HT-29 (cell line): ENCODE measurements at regions not wholly inside any gene's neighbourhood (a gene's known extent, or its start where the extent isn't known, plus 50 kb on each side); places are given as distances from the start of the nearest gene placed in this dataset.
"Not testable (repeated sequence)": the region's sequence is repeated elsewhere in the genome, so short reads cannot be mapped to it uniquely, and the experiment has no call there.

Experiments used
- DNase-seq: peaks from one replicate; pipeline ENCODE4 v3.0.0-alpha.2; 2015; ENCODE audit warnings: low spot score

DNA sequence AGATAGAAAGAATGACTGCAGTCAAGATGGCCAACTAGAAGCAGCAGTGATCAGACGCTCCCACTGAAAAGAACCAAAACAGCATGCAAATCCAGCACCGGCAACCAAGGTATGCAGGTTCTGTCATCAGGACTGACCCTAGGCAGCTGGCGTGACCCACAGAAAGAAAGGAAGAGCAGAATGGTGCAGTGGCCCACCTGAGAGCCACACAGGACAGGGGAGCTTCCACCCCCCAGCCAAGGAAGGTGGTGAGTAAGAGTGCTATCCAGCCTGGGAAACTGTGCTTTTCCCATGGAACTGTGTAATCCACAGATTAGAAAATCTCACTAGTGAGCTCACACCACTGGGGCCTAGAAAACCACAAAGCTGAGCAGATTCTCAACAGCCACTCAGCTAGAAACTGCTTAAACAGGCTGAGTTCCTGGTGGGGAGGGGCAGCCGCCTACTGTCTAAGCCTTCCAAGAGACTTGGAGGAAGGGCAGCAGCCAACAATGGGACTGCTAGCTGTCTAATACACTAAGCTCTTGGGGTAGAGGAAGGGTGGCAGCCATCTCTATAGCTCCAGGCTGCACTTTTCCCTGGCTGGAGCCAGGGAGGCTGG is 127.9 kb downstream of the EVA1A start:
- DNase-seq, result no peak

DNA sequence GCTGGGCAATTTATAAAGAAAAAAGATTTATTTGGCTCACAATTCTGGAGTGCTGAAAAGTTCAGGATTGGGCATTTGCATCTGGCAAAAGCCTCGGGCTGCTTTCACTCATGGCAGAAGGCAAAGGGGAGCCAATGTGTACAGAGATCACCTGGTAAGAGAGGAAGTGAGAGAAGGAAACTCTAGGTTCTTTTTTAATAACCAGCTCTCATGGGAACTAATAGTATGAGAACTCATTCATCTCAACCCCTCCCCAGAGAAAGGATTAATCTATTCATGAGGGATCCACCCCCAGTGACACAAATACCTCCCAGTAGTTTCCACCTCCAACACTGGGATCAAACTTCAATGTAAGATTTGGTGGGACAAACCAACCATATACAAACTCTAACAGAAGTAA is 129.0 kb downstream of the EVA1A start:
- no peak for DNase-seq

- no peak for DNase-seq
Measured at GRCh38 chr2:75431276-75431675, 129.5 kb downstream of the EVA1A start.

GRCh38 chr2:75430449-75430848 is 130.3 kb downstream of the EVA1A start:
- DNase-seq, result not testable (repeated sequence)

GRCh38 chr2:75428646-75429443 is 131.9 kb downstream of the EVA1A start:
- DNase-seq, result no peak

DNA sequence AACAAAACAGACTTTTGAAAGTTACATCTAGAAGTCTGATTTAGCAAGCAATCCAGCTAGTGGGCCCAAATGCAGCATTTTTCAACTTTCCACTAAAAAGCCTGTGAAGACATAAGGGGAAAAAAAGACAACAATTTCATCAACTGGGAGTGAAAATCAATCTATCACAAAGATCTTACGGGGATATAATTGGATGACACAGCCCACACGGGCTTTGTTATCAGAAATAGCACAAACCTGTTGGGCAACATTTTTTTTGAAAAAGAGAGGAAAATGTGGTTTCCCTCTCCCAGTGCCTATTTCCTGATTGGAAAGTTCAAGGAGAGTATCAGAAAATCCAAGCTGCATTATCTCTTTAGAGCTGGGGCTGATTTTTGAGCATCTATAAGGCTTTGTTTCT is 132.7 kb downstream of the EVA1A start:
- no peak for DNase-seq

DNA sequence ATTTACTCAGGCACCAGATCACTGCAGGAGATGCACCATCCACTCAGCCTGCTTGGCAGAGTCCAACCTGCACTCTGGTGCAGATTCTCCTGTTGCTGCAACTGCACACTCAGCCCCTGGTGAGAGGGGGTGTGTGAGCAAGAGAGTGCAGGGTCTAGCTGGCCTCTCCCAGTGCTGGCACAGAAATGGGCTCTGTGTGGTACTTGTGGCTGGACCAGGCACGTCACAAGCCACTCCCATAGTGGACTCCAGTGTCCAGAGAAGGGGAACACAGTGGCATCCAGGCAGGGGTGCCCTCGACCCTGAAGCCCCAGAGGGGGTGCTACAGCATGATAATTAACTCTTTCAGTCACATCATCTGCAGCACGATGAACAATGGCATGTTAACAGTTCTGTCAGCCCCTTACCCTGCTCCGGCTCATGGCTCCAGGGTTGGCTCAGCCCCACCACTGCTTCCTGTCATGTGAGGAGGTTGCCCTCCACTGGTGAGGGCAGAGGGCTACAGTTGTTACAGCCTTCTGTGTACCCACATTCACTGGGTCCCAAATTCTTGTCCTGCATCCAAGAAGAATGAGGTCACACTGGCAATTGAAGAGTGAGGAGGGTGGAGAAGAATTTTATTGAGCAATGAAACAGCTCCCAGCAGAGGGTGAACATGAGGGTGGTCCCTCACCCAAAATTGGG is 135.7 kb downstream of the EVA1A start:
- DNase-seq, result no peak

DNA sequence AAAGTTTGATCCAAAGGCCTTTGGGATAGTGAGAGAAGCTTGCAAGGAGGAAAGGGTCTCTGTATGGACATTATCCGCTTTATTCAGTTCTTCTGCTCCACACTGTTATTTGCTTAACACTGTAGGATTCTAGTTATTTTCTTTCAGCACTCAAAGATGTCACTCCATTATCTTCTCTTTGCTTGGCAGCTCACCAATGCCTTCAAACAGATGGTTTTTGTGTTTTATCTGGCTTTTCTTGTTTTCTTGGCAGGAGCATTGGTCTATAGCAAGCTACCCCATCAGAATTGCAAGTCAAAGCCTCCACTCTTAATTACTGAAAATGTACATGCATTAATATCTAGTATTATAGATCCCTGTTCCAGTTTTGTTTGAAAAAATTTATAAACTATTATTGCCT is 138.8 kb downstream of the EVA1A start:
- DNase-seq, result no peak

- no peak for DNase-seq
Measured at GRCh38 chr2:75416420-75417342, 144.1 kb downstream of the EVA1A start.

GRCh38 chr2:75415731-75416130 is 145.0 kb downstream of the EVA1A start:
- DNase-seq, result no peak

DNA sequence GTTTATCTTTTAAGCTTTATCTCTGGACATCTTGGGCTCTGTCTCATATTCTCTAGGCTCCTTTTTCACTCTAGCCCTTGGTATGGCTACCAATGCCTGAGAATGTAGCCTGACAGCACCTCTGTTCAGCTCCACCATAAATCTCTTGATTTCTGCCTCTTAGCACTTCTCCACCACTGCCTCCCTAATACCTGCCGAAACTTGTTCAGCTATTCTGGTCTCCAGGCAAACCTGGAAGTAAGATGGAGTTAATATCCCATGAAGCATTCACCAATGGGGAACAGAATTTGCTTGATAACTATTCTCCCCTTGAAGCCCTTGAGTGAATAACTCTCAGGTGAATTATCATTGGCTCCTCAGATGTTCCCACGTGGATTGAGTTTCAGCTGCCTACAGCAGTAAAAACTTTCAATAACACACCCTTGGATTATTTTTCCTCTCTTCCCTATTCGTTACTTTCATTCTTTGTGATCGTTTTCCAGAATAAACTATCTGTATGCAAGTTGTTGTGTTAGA is 145.6 kb downstream of the EVA1A start:
- DNase-seq, result no peak

GRCh38 chr2:75411574-75411973 is 149.2 kb downstream of the EVA1A start:
- DNase-seq, result no peak

GRCh38 chr2:75410702-75411101 is 150.0 kb downstream of the EVA1A start:
- no peak for DNase-seq

DNA sequence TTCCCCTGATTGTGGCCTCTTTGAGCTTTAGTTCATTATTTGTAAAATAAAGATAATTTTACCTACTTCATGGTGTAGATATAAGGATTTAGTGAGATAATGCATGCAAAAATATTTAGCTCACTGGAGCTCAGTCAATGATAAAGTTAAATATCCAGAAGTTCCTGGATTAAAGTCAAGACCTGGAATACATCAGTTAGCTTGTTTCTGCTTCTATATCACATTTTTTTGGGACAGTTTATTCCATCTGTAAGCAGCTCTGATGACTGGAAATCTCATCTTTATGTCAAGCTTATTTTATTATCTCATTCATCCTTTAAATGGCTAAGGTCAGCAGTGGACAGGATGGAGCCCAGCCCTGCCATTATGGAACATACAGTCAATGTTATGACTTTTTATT is 152.0 kb downstream of the EVA1A start:
- no peak for DNase-seq

DNA sequence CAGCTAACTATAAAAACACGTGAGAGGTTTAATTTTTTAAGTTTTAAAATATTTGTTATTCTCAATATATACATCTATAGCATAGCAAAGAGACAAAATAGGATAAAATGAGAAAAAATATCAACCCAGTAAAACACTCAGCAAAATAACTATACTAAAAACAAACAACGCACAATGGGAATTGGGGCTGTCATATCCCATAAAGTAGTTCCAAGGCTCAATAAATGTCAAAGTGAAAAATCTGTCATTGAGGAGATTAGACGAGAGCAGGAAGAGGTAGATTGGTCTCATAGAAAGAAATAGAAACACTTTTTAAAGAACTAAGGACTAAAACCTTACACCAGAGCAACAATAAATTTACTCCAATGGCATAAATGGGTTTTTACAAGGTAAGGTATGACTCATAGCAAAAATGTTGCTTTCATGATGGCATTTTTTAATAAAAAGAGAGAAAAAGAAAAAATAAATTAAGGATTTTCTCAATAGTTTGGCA is 153.7 kb downstream of the EVA1A start:
- DNase-seq, result no peak

DNA sequence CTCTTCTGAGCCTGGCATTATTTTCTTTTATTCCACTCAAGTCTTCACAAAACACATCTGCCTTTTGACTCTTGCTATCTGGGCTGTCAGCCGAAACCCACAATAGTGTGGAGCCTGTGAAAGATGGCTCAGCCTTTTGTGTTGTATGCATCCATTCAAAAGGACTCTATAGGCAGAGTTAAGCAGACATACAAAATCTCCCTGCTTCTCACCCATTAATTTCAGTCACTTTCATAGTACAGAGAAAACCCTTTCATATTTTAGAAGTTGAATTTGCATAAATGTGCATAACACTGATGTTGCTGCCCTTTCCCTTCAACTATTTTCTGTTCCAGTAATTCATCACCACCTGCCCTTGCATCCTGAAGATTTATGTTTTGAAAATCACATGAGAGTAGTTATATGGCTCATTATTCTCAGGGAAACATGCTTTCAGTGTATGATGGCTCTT is 154.6 kb downstream of the EVA1A start:
- DNase-seq, result no peak

GRCh38 chr2:75405000-75405399 is 155.7 kb downstream of the EVA1A start:
- DNase-seq, result no peak

DNA sequence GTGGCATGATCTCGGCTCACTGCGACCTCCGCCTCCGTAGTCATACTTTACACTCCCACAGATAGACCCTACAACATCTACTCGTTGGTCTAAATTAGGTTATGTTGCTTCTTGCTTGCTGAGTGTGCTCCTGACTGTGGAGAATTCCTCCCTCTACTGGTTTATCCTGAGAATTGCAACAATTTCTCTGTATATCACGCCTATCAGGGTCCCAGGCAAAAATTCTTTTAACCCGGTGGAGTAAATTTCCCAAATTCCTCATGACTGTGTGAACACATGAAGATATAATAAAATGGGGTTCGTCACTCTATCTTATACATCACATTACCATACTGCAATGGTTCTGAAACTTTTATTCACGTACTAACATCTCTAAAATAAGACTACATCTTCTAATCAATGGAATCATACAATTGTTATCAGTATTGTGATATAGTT is 156.7 kb downstream of the EVA1A start:
- DNase-seq, result peak; percentile 57

GRCh38 chr2:75396314-75396713 is 164.4 kb downstream of the EVA1A start:
- DNase-seq, result no peak

GRCh38 chr2:75394764-75395163 is 166.0 kb downstream of the EVA1A start:
- DNase-seq, result not testable (repeated sequence)

DNA sequence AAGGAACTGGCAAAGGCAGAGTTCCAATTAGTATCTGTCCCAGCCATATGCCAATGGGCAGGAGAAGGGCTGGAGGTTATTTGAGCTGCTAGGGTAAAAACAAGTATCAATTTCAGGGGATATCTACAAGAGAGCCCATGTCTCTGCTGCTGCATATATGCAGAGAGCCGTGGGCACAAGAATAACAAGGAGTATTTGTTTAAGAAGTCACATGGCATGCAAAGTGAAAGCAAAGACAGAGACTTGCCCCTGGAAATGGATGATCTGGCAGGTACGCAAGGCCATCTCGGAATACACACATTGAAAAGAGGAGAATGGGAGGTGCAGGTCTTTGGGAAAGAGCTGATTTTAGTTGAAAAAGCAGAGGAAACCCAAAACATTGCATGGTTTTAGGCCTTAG is 170.6 kb downstream of the EVA1A start:
- no peak for DNase-seq
